ENCODE measurements at regions not wholly inside any gene's neighbourhood (a gene's known extent, or its start where the extent isn't known, plus 50 kb on each side); places are given as distances from the start of the nearest gene placed in this dataset.
A peak's percentile ranks its signal among the peaks of the same experiment; 100 is the strongest.

DNA sequence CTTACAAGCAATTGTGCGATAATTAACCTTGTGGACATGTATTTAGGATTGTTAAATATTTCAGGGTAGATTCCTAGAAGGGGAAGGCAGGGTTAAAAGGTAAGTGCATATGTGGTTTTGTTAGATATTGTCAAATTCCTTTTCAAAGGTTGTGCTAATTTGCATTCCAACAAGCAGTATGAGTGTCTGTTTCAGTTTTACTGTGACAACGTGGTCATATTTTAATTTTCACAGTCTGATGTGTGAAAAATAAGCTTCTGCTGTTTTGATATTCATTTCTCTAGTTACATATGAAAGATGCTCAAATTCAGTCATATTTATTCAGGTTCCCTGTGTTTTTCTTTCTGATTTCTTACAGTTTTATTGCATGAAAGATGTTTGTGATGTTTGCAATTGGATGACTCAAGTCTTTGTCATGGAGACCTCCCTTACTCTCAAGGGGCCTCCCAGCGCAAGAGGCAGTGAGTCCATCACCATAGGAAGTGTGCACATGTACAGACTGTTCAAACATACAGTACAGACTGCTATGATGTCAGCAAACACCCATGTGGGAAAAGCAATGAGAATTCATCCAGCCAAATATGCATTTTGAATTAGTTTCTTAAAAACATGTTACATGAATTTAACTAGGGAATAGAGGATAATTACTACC lies 310.8 kb downstream of the GALR1 start:
- no peak overlapping the region for H3K4me3 ChIP-seq (ENCODE audit: low read depth, low read length)
- in situ Hi-C loops (cut with HindIII; ENCODE audit: low sequenced_read_pairs) = no loop called here
- TF ChIP-seq CTCF (IDR thresholded peaks at IDR 0.05; ENCODE audit: low read depth, low read length) = no peak
- peak; percentile 62 for DNase-seq (ENCODE audit: low read depth, low spot score)

DNA sequence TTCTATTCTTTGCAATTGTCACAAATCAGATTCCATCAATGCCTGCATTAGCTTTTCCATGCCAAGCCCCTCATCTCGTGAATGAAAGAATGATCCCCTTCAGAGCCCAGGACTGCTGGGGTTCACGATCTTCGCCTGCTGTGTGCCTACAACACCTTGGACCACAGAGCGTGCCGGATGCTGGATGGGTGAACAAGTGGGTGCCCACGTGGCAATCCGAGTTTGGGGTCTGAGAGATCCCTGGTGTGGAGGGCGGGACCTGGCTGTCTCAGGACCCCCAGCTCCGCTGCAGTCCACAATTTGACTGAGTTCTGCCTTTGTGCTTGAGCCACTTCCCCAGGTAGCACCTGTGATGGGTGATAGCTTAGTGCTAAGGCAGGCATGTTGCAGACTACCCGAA lies 317.0 kb downstream of the GALR1 start:
- H3K4me3 ChIP-seq (ENCODE audit: low read depth, low read length) = no peak overlapping the region
- no peak for TF ChIP-seq CTCF (IDR thresholded peaks at IDR 0.05; ENCODE audit: low read depth, low read length)
- DNase-seq (ENCODE audit: low read depth, low spot score) = no peak
- in situ Hi-C loops (cut with HindIII; ENCODE audit: low sequenced_read_pairs) = no loop called here

DNA sequence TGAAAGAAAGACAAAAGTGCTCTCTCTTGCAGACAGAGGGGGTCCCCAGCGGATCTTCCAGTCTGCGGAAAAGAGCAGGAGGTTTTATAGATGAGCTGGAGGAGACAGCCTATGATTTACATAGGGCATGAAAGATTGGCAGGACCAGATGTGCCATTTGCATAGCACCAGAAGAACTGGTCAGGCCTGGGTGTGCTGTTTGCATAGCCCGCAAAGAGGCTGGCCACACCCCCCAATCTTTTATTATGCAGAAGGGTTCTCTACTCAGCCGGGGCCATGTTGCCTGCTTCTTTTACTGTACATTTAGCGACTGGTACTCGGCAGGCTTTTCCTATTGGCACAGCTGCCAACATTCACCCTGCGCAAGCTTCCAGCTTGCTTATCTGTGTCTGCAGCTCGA lies 317.6 kb downstream of the GALR1 start:
- DNase-seq (ENCODE audit: low read depth, low spot score) = no peak
- H3K4me3 ChIP-seq (ENCODE audit: low read depth, low read length) = no peak overlapping the region
- in situ Hi-C loops (cut with HindIII; ENCODE audit: low sequenced_read_pairs) = no loop called here
- no peak for TF ChIP-seq CTCF (IDR thresholded peaks at IDR 0.05; ENCODE audit: low read depth, low read length)

DNA sequence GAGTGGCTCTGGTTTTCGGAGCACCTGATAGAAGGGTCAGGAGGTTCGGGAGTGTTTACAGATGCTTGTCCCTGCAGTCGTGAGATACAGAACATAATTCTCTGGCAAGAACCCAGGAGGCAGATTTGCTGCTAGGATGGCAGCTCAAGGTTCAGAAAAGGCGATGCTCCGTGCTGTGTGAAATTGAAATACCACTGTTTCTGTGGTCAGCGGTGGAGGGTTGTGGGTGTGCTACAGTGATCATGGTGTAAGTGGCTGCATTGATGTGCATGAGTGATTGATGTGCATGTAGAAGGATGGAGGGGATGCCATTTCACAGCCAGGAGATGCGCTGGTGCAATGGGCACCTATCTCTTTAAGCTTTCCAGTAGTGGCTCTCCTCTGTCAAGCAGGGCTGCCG lies 322.1 kb downstream of the GALR1 start:
- in situ Hi-C loops (cut with HindIII; ENCODE audit: low sequenced_read_pairs) = no loop called here
- no peak for DNase-seq (ENCODE audit: low read depth, low spot score)
- TF ChIP-seq CTCF (IDR thresholded peaks at IDR 0.05; ENCODE audit: low read depth, low read length) = no peak
- H3K4me3 ChIP-seq (ENCODE audit: low read depth, low read length) = no peak overlapping the region

- no peak overlapping the region for H3K4me3 ChIP-seq (ENCODE audit: low read depth, low read length)
- TF ChIP-seq CTCF (IDR thresholded peaks at IDR 0.05; ENCODE audit: low read depth, low read length) = no peak
- in situ Hi-C loops (cut with HindIII; ENCODE audit: low sequenced_read_pairs) = no loop called here
- DNase-seq (ENCODE audit: low read depth, low spot score) = no peak
These were observed 322.9 kb downstream of the GALR1 start for GRCh38 chr18:77572537-77572936.

- no peak for DNase-seq (ENCODE audit: low read depth, low spot score)
- in situ Hi-C loops (cut with HindIII; ENCODE audit: low sequenced_read_pairs) = no loop called here
- no peak overlapping the region for H3K4me3 ChIP-seq (ENCODE audit: low read depth, low read length)
- TF ChIP-seq CTCF (IDR thresholded peaks at IDR 0.05; ENCODE audit: low read depth, low read length) = no peak
These were observed 323.9 kb downstream of the GALR1 start for GRCh38 chr18:77573571-77573970.

Measured in astrocyte of the spinal cord (primary cell).